ENCODE measurements at regions not wholly inside any gene's neighbourhood (a gene's known extent, or its start where the extent isn't known, plus 50 kb on each side); places are given as distances from the start of the nearest gene placed in this dataset.

GRCh38 chr2:156810094-156810493, 373.9 kb downstream of the GPD2 start:
- no peak for DNase-seq

GRCh38 chr2:156812496-156812895, 376.3 kb downstream of the GPD2 start:
- intact Hi-C loops (cut with DNase I) = no loop called here
- WGBS, 4 donors = 74 to 90% (median 89%) methylated on average over 1 of the region's 1 CpG
- H3K4me1 ChIP-seq (replicated peaks in 1 of 2) = no peaks in the 10 kb centered on the region
- no peaks in the 10 kb centered on the region for H3K9me3 ChIP-seq (replicated peaks in 1 of 3)
- no peaks in the 10 kb centered on the region for H3K27me3 ChIP-seq
- no peak overlapping the region for H3K27ac ChIP-seq
- TF ChIP-seq POLR2A (IDR thresholded peaks at IDR 0.05) = no peak
- no peak for TF ChIP-seq CTCF (IDR thresholded peaks at IDR 0.05)
- H3K4me3 ChIP-seq = no peak overlapping the region
- no peaks in the 10 kb centered on the region for H3K36me3 ChIP-seq (replicated peaks in 1 of 2)
- no peak for DNase-seq

More at GRCh38 chr2:156810094-156810493, 373.9 kb downstream of the GPD2 start:
- TF ChIP-seq CTCF (IDR thresholded peaks at IDR 0.05) (no peak), POLR2A (IDR thresholded peaks at IDR 0.05) (no peak)
- Histone ChIP-seq H3K4me1 (replicated peaks in 1 of 2) (no peaks in the 10 kb centered on the region), H3K36me3 (replicated peaks in 1 of 2) (no peaks in the 10 kb centered on the region), H3K9me3 (replicated peaks in 1 of 3) (no peaks in the 10 kb centered on the region), H3K27ac (no peak overlapping the region), H3K4me3 (no peak overlapping the region), H3K27me3 (no peaks in the 10 kb centered on the region)
- intact Hi-C loops (cut with DNase I) = no loop called here
- 68 to 78% (median 73%) methylated on average over 2 of the region's 2 CpGs for WGBS, 4 donors

GRCh38 chr2:156817430-156817829, 381.3 kb downstream of the GPD2 start:
- 69 to 85% (median 76%) methylated on average over 1 of the region's 1 CpG for WGBS, 4 donors

GRCh38 chr2:156818221-156818620, 382.0 kb downstream of the GPD2 start:
- Histone ChIP-seq H3K4me1 (replicated peaks in 1 of 2) (peaks cover 0 to 8% of the 10 kb centered on the region in 2 donors), H3K9me3 (replicated peaks in 1 of 3) (no peaks in the 10 kb centered on the region), H3K27me3 (no peaks in the 10 kb centered on the region), H3K27ac (no peak overlapping the region), H3K4me3 (no peak overlapping the region), H3K36me3 (replicated peaks in 1 of 2) (no peaks in the 10 kb centered on the region)
- TF ChIP-seq POLR2A (IDR thresholded peaks at IDR 0.05) (no peak), CTCF (IDR thresholded peaks at IDR 0.05) (no peak)
- DNase-seq = no peak
- intact Hi-C loops (cut with DNase I) = no loop called here
- 83 to 90% (median 86%) methylated on average over 6 of the region's 6 CpGs for WGBS, 4 donors

More at GRCh38 chr2:156817430-156817829, 381.3 kb downstream of the GPD2 start:
- H3K9me3 ChIP-seq (replicated peaks in 1 of 3) = no peaks in the 10 kb centered on the region
- peaks cover 0 to 5% of the 10 kb centered on the region in 2 donors for H3K4me1 ChIP-seq (replicated peaks in 1 of 2)
- H3K36me3 ChIP-seq (replicated peaks in 1 of 2) = no peaks in the 10 kb centered on the region
- TF ChIP-seq POLR2A (IDR thresholded peaks at IDR 0.05) (no peak), CTCF (IDR thresholded peaks at IDR 0.05) (no peak)
- no peak overlapping the region for H3K27ac ChIP-seq
- DNase-seq = no peak
- H3K27me3 ChIP-seq = no peaks in the 10 kb centered on the region
- intact Hi-C loops (cut with DNase I) = no loop called here
- no peak overlapping the region for H3K4me3 ChIP-seq

All from adrenal gland (tissue), 9 donors.